ENCODE measurements at regions not wholly inside any gene's neighbourhood (a gene's known extent, or its start where the extent isn't known, plus 50 kb on each side); places are given as distances from the start of the nearest gene placed in this dataset.

DNA sequence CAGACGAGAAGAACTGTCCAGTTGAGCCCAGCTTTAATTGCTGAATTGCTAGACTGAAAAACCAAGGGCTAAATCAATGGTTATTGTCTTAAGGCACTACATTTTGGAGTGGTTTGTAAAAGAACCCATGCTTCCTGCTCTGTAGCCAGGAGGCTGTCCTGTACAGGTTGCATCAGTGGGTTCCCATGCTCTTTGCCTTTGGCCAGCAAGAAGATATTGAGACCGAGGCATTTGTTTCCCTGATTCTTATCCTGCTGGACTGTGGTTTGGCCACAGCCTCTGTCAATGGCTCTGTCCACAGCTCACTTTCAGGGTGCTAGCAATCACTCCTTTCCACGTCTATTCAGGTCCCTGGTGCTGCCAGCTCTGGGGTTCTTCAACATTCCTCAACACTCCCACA lies 89.6 kb downstream of the FAM43A start:
- Histone ChIP-seq H3F3A (replicated peaks; ENCODE audit: insufficient read depth) (no peaks in the 10 kb centered on the region), H3K36me3 (replicated peaks in 1 of 2; ENCODE audit: control insufficient read depth in 1 of 2, insufficient read depth in 2 of 2, low read length in 1 of 2) (no peaks in the 10 kb centered on the region), H3K27me3 (ENCODE audit: insufficient read depth) (peaks cover 6% of the 10 kb centered on the region), H3K4me3 (ENCODE audit: low read depth in 2 of 2, low read length in 1 of 2) (no peak overlapping the region), H3K9me2 (no peaks in the 10 kb centered on the region), H3K27ac (ENCODE audit: low read depth in 2 of 2, low read length in 1 of 2) (no peak overlapping the region), H3K79me2 (ENCODE audit: insufficient read depth) (no peaks in the 10 kb centered on the region), H4K20me1 (ENCODE audit: insufficient read depth) (no peaks in the 10 kb centered on the region), H3K4me2 (no peak overlapping the region), H3K4me1 (ENCODE audit: control insufficient read depth in 1 of 2, insufficient read depth in 2 of 2, low read depth in 1 of 2, low read length in 1 of 2) (peaks cover 0 to 4% of the 10 kb centered on the region in 2 experiments; a peak in 1 of 4 replicates), H3K9me3 (no peaks in the 10 kb centered on the region), H3K9ac (no peak overlapping the region), H2AFZ (ENCODE audit: low read depth) (no peak overlapping the region)
- ChIA-PET CTCF (interaction anchor here (1.2 kb wide), 1 partner anchor 104 kb away, joined by 3 read pairs; no protein-coding TSS in a partner anchor), POLR2A (interaction anchor here (0.9 kb wide), 1 partner anchor 100 kb away, joined by 3 read pairs; no protein-coding TSS in a partner anchor)
- WGBS (ENCODE audit: low lambda C conversion rate), result 28% methylated on average over 3 of the region's 3 CpGs
- TF ChIP-seq, protein P1, sequence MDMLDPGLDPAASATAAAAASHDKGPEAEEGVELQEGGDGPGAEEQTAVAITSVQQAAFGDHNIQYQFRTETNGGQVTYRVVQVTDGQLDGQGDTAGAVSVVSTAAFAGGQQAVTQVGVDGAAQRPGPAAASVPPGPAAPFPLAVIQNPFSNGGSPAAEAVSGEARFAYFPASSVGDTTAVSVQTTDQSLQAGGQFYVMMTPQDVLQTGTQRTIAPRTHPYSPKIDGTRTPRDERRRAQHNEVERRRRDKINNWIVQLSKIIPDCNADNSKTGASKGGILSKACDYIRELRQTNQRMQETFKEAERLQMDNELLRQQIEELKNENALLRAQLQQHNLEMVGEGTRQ (IDR thresholded peaks at IDR 0.05; ENCODE audit: borderline replicate concordance, low read depth, low read length), result no peak
- TF ChIP-seq, protein P2, sequence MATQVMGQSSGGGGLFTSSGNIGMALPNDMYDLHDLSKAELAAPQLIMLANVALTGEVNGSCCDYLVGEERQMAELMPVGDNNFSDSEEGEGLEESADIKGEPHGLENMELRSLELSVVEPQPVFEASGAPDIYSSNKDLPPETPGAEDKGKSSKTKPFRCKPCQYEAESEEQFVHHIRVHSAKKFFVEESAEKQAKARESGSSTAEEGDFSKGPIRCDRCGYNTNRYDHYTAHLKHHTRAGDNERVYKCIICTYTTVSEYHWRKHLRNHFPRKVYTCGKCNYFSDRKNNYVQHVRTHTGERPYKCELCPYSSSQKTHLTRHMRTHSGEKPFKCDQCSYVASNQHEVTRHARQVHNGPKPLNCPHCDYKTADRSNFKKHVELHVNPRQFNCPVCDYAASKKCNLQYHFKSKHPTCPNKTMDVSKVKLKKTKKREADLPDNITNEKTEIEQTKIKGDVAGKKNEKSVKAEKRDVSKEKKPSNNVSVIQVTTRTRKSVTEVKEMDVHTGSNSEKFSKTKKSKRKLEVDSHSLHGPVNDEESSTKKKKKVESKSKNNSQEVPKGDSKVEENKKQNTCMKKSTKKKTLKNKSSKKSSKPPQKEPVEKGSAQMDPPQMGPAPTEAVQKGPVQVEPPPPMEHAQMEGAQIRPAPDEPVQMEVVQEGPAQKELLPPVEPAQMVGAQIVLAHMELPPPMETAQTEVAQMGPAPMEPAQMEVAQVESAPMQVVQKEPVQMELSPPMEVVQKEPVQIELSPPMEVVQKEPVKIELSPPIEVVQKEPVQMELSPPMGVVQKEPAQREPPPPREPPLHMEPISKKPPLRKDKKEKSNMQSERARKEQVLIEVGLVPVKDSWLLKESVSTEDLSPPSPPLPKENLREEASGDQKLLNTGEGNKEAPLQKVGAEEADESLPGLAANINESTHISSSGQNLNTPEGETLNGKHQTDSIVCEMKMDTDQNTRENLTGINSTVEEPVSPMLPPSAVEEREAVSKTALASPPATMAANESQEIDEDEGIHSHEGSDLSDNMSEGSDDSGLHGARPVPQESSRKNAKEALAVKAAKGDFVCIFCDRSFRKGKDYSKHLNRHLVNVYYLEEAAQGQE (IDR thresholded peaks at IDR 0.05; ENCODE audit: low read depth, low read length), result no peak
- no peak for TF ChIP-seq FOSL2 (IDR thresholded peaks at IDR 0.05; ENCODE audit: borderline replicate concordance, low read depth)
- TF ChIP-seq, protein P3, sequence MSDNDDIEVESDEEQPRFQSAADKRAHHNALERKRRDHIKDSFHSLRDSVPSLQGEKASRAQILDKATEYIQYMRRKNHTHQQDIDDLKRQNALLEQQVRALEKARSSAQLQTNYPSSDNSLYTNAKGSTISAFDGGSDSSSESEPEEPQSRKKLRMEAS (IDR thresholded peaks at IDR 0.05; ENCODE audit: low read depth), result no peak
- TF ChIP-seq NFIC (IDR thresholded peaks at IDR 0.05; ENCODE audit: borderline replicate concordance), result no peak
- TF ChIP-seq MXI1 (IDR thresholded peaks at IDR 0.05; ENCODE audit: low read depth, low read length), result no peak
- TF ChIP-seq, protein P4, sequence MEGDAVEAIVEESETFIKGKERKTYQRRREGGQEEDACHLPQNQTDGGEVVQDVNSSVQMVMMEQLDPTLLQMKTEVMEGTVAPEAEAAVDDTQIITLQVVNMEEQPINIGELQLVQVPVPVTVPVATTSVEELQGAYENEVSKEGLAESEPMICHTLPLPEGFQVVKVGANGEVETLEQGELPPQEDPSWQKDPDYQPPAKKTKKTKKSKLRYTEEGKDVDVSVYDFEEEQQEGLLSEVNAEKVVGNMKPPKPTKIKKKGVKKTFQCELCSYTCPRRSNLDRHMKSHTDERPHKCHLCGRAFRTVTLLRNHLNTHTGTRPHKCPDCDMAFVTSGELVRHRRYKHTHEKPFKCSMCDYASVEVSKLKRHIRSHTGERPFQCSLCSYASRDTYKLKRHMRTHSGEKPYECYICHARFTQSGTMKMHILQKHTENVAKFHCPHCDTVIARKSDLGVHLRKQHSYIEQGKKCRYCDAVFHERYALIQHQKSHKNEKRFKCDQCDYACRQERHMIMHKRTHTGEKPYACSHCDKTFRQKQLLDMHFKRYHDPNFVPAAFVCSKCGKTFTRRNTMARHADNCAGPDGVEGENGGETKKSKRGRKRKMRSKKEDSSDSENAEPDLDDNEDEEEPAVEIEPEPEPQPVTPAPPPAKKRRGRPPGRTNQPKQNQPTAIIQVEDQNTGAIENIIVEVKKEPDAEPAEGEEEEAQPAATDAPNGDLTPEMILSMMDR (IDR thresholded peaks at IDR 0.05), result no peak
- no peak for TF ChIP-seq EP300 (IDR thresholded peaks at IDR 0.05; ENCODE audit: borderline replicate concordance in 1 of 2, low read depth in 1 of 2, low read length in 1 of 2)
- TF ChIP-seq SMC3 (IDR thresholded peaks at IDR 0.05; ENCODE audit: low read depth, low read length), result no peak
- TF ChIP-seq RAD21 (IDR thresholded peaks at IDR 0.05; ENCODE audit: low read length), result no peak
- TF ChIP-seq FOXM1 (IDR thresholded peaks at IDR 0.05; ENCODE audit: low read depth), result no peak
- DNase-seq, result no peak
